ENCODE measurements at regions not wholly inside any gene's neighbourhood (a gene's known extent, or its start where the extent isn't known, plus 50 kb on each side); places are given as distances from the start of the nearest gene placed in this dataset.

DNA sequence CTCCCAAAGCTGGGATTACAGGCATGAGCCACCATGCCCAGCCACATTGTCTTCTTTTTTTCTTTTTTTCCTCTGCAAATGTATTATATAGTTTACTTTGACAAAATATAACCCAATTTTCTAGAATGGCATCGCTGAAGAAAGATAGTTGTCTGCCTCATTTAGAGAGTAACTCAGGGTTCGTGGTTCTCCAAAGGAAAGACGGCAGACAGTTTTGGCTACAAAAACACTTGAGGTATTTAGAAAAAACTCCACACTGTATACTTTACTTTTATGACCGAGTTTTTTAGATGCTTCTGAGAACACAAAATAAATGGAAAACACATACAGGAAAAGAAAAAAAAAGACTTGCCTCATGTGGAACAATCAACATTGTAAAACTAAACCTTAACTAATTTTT lies 369.1 kb upstream of the ATP2B1 start:
- TF ChIP-seq, protein P1, sequence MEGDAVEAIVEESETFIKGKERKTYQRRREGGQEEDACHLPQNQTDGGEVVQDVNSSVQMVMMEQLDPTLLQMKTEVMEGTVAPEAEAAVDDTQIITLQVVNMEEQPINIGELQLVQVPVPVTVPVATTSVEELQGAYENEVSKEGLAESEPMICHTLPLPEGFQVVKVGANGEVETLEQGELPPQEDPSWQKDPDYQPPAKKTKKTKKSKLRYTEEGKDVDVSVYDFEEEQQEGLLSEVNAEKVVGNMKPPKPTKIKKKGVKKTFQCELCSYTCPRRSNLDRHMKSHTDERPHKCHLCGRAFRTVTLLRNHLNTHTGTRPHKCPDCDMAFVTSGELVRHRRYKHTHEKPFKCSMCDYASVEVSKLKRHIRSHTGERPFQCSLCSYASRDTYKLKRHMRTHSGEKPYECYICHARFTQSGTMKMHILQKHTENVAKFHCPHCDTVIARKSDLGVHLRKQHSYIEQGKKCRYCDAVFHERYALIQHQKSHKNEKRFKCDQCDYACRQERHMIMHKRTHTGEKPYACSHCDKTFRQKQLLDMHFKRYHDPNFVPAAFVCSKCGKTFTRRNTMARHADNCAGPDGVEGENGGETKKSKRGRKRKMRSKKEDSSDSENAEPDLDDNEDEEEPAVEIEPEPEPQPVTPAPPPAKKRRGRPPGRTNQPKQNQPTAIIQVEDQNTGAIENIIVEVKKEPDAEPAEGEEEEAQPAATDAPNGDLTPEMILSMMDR (conservative IDR thresholded peaks at IDR 0.05 in 1 of 2, IDR thresholded peaks at IDR 0.05 in 1 of 2; ENCODE audit: low read depth in 1 of 2, low read length in 2 of 2) = no peak
- no peak for TF ChIP-seq EZH2 (IDR thresholded peaks at IDR 0.05; ENCODE audit: low read length, missing control alignments)
